RWPE1 (cell line): ENCODE measurements at regions not wholly inside any gene's neighbourhood (a gene's known extent, or its start where the extent isn't known, plus 50 kb on each side); places are given as distances from the start of the nearest gene placed in this dataset.

Experiments
- CTCF ChIA-PET: fragments of 350-600 bp; sonication (Branson Sonifier 250); formaldehyde crosslinking; extraction: SDS; loops from one replicate; lab custom pipeline; 2021; lab: Yijun Ruan, JAX
- POLR2A ChIA-PET: fragments of 400-600 bp; formaldehyde crosslinking; extraction: SDS; loops from one replicate; lab custom pipeline; 2020; ENCODE audit warnings: antibody characterized with exemption; ENCODE audit not compliant: low non-redundant PET; lab: Yijun Ruan, JAX
- DNase-seq: peaks from one replicate; pipeline ENCODE4 v3.0.0; 2012; ENCODE audit warnings: low spot score
- H3K27ac ChIP-seq: fragments of 450-650 bp; 2 replicates; pipeline ENCODE4 v1.5.1; 2017
- TF ChIP-seq, protein P1 (sequence below): fragments of 450-650 bp; conservative IDR thresholded peaks from 2 replicates; pipeline ENCODE4 v1.5.1; 2017; ENCODE audit warnings: low read depth, mild to moderate bottlenecking

DNA sequence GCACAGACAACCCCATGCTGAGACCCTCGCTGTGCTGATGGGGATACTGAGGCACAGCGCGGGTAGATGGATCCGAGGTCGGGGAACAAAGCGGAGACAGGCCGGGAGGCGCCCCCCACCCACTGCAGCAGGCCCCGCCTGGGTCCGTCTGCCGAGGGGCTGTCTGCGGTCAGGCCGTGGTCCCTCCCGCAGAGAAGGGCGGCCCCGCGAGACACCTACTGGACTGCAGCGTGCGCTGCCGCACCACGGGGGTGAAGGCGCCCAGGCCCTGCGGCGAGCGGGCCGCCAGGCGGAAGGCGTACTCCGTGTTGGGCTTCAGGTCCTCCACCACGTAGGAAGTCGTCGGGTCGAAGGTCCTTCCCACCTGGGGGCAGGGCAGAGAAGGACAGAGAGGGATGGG lies 101.9 kb downstream of the PTPRS start:
- DNase-seq: no peak

DNA sequence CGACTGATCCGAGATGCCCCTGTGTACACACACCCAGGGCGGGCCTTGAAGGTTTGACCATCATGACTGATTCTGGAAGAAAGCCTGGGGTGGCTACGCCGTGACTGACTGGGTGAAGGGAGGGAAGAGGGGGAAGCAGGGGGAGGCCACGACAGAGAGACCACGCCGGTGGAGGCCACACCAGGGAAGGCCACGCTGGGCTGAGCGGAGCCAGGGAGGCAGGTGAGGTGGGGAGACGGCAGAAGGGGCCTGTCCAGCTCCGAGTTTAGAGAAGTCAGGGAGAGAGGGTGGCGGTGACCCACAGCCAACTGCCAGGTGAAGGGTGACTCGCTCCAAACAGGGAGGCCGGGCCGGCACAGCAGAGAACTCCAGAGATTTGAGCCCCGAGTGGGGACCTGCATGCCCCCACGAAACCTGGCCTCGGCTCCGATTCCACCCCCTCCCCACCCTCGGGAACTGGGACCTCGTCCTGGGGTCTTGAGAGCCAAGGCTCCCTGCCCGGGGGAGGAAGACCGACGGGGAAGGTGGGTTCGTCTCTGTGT lies 102.6 kb downstream of the PTPRS start:
- no peak for DNase-seq
- ChIA-PET POLR2A (no interaction called here), CTCF (no interaction called here)
- TF ChIP-seq, protein P1, sequence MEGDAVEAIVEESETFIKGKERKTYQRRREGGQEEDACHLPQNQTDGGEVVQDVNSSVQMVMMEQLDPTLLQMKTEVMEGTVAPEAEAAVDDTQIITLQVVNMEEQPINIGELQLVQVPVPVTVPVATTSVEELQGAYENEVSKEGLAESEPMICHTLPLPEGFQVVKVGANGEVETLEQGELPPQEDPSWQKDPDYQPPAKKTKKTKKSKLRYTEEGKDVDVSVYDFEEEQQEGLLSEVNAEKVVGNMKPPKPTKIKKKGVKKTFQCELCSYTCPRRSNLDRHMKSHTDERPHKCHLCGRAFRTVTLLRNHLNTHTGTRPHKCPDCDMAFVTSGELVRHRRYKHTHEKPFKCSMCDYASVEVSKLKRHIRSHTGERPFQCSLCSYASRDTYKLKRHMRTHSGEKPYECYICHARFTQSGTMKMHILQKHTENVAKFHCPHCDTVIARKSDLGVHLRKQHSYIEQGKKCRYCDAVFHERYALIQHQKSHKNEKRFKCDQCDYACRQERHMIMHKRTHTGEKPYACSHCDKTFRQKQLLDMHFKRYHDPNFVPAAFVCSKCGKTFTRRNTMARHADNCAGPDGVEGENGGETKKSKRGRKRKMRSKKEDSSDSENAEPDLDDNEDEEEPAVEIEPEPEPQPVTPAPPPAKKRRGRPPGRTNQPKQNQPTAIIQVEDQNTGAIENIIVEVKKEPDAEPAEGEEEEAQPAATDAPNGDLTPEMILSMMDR: no peak
- H3K27ac ChIP-seq: no peak overlapping the region

More for the DNA sequence above, 101.9 kb downstream of the PTPRS start:
- TF ChIP-seq, protein P1: no peak
- POLR2A ChIA-PET: no interaction called here
- no peak overlapping the region for H3K27ac ChIP-seq
- CTCF ChIA-PET: no interaction called here

GRCh38 chr19:5237190-5237780 lies 103.3 kb downstream of the PTPRS start:
- DNase-seq: no peak
- POLR2A ChIA-PET: no interaction called here
- TF ChIP-seq, protein P1: no peak
- CTCF ChIA-PET: no interaction called here
- no peak overlapping the region for H3K27ac ChIP-seq

GRCh38 chr19:5235458-5236219 lies 105.0 kb downstream of the PTPRS start:
- TF ChIP-seq, protein P1: no peak
- POLR2A ChIA-PET: interaction anchor here (0.7 kb wide), 1 partner anchor 124 kb away, joined by 3 read pairs; no protein-coding TSS in a partner anchor
- CTCF ChIA-PET: interaction anchor here (0.5 kb wide), 1 partner anchor 14 kb away, joined by 3 read pairs; no protein-coding TSS in a partner anchor
- no peak for DNase-seq
- H3K27ac ChIP-seq: no peak overlapping the region

GRCh38 chr19:5234412-5234811 lies 106.2 kb downstream of the PTPRS start:
- ChIA-PET POLR2A (no interaction called here), CTCF (no interaction called here)
- DNase-seq: no peak
- TF ChIP-seq, protein P1: no peak
- no peak overlapping the region for H3K27ac ChIP-seq

GRCh38 chr19:5232798-5233505 lies 107.7 kb downstream of the PTPRS start:
- CTCF ChIA-PET: interaction anchor here (0.5 kb wide), 1 partner anchor 391 kb away, joined by 3 read pairs; no protein-coding TSS in a partner anchor
- TF ChIP-seq, protein P1: no peak
- POLR2A ChIA-PET: no interaction called here
- H3K27ac ChIP-seq: no peak overlapping the region
- no peak for DNase-seq
